ENCODE measurements at regions not wholly inside any gene's neighbourhood (a gene's known extent, or its start where the extent isn't known, plus 50 kb on each side); places are given as distances from the start of the nearest gene placed in this dataset.

DNA sequence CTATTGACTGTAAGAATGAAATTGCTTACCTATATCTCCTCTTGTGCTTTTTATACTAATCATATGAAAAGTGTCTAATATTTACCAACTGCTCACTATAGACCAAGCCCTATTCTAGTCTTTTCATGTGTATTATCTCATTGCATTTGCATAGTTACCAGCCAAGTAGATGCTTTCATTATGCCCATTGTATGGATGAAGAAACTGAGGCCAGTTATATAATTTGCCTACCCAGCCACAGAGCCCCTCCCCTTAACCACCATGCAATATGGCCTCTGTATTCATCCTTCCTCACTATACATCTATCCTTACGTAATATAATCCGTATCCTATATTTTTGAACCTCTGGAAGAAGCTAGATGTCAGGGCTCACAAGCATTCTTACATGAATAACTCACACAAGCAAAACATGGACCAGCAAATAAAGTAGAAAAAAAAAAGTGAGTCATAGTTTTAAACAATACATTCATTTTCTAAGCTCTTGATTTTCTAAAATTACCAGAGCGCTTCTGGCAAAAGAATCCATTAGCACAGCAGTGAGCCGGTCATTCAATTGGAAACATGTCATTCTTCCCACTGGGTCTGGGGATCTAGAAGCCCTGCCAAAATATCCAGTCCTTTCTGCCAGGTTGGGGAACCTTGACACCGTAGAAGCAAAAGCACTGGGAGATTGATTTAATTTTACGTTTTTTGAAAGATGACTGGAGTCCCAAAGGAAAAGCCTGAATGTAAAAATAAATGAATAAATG is 80.0 kb downstream of the C11orf91 start:
- no peak overlapping the region for H3K4me3 ChIP-seq
- H3K27me3 ChIP-seq = peaks cover 0 to 6% (median 0%) of the 10 kb centered on the region in 7 donors
- intact Hi-C loops (cut with DNase I) = no loop called here
- ATAC-seq (peak in 3 of 8 donors; percentile 28 to 39 (median 32)), DNase-seq (no peak)
- H3K36me3 ChIP-seq = no peaks in the 10 kb centered on the region
- H3K9me3 ChIP-seq = no peaks in the 10 kb centered on the region
- H3K4me1 ChIP-seq = peaks cover 0 to 9% (median 0%) of the 10 kb centered on the region in 9 donors
- WGBS, 2 donors = 65% methylated on average over 6 of the region's 6 CpGs
- no peak overlapping the region for H3K27ac ChIP-seq
- TF ChIP-seq, protein P1, sequence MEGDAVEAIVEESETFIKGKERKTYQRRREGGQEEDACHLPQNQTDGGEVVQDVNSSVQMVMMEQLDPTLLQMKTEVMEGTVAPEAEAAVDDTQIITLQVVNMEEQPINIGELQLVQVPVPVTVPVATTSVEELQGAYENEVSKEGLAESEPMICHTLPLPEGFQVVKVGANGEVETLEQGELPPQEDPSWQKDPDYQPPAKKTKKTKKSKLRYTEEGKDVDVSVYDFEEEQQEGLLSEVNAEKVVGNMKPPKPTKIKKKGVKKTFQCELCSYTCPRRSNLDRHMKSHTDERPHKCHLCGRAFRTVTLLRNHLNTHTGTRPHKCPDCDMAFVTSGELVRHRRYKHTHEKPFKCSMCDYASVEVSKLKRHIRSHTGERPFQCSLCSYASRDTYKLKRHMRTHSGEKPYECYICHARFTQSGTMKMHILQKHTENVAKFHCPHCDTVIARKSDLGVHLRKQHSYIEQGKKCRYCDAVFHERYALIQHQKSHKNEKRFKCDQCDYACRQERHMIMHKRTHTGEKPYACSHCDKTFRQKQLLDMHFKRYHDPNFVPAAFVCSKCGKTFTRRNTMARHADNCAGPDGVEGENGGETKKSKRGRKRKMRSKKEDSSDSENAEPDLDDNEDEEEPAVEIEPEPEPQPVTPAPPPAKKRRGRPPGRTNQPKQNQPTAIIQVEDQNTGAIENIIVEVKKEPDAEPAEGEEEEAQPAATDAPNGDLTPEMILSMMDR (IDR thresholded peaks at IDR 0.05) = no peak

DNA sequence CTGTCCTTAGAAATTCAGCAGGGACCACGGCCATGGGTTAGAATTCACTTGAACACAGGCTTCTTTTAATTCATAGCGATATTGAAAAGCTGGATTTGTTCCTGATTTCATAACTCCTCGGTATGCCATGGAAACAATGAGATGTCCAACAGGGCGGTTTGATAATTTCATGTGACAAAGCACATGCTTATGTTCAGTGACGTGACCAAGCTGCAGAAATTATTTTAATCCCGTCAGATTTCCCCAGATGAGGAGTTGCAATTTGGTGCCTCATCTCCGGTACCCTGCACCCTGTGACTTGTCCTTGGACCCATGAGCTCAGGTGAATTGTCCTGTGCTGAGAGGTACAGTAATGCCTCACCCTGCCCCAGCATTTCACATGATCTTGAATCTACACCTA is 81.7 kb downstream of the C11orf91 start:
- no peak for DNase-seq
- ATAC-seq = no peak
- Histone ChIP-seq H3K9me3 (no peaks in the 10 kb centered on the region), H3K36me3 (no peaks in the 10 kb centered on the region), H3K4me1 (peaks cover 0 to 9% (median 0%) of the 10 kb centered on the region in 9 donors), H3K4me3 (no peak overlapping the region), H3K27me3 (peaks cover 0 to 6% (median 0%) of the 10 kb centered on the region in 7 donors), H3K27ac (no peak overlapping the region)
- TF ChIP-seq, protein P1 (IDR thresholded peaks at IDR 0.05) = no peak
- WGBS, 2 donors = 87 to 89% methylated on average over 7 of the region's 7 CpGs
- intact Hi-C loops (cut with DNase I) = loop anchor here in 1 of 10 donors (10.0 kb wide), 1 partner anchor 56 kb away; no protein-coding TSS in a partner anchor

DNA sequence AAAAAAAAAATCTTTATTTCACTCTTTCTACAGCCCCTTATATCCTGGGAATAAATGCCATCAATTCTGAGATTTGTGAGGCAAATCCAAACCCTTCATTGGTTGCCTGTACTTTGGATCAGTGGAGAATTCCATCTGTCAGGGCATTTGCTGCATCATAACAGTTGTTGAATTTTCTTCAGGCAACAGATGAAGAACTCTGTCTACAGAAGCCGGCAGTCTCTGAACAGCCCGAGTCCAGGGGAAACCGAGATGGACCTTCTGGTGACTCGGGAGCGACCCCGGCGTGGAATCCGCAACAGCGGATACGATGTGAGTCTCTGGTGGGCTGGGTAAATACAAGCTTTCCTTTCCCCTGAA is 82.3 kb downstream of the C11orf91 start:
- ATAC-seq = no peak

DNA sequence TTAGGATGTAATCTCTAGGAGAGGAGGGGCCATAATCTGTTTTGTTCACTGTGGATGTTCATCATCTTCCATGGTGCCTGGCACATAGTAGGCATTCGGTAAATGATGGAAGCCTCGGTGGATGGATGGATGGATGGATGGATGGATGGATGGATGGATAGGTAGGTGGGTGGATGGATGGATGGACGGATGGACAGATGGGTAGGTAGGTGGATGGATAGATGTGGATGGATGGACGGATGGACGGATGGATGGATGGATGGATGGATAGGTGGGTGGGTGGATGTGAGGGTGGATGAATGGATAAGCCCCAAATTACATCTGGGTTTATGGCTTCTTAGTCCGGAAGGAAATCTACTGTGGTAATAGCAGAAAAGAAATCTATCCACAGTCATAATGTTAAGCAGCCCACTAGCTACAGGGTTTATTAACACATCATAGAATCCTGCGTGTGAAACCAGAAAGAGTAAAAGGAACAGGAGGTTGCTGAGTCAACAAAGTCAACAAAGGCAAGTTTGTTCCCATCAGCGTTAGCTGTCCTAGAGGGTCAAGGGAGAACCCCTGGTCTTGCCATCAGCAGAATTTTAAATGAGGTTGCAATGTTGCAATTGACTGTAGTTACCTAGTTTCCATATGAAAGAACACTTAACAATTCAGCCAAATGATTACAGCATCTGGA is 82.8 kb downstream of the C11orf91 start:
- Histone ChIP-seq H3K27me3 (peaks cover 0 to 6% (median 0%) of the 10 kb centered on the region in 7 donors), H3K36me3 (no peaks in the 10 kb centered on the region), H3K4me3 (no peak overlapping the region), H3K4me1 (peaks cover 0 to 9% (median 0%) of the 10 kb centered on the region in 9 donors), H3K9me3 (no peaks in the 10 kb centered on the region), H3K27ac (no peak overlapping the region)
- TF ChIP-seq, protein P1 (IDR thresholded peaks at IDR 0.05) = no peak
- intact Hi-C loops (cut with DNase I) = loop anchor here in 1 of 10 donors (10.0 kb wide), 1 partner anchor 57 kb away; no protein-coding TSS in a partner anchor
- ATAC-seq = no peak
- WGBS, 2 donors = 91 to 93% methylated on average over 8 of the region's 8 CpGs
- no peak for DNase-seq

More for the DNA sequence above, 82.3 kb downstream of the C11orf91 start:
- DNase-seq = no peak
- 89 to 91% methylated on average over 10 of the region's 10 CpGs for WGBS, 2 donors
- intact Hi-C loops (cut with DNase I) = loop anchor here in 1 of 10 donors (10.0 kb wide), 1 partner anchor 56 kb away; no protein-coding TSS in a partner anchor
- TF ChIP-seq, protein P1 (IDR thresholded peaks at IDR 0.05) = no peak
- no peak overlapping the region for H3K4me3 ChIP-seq
- peaks cover 0 to 6% (median 0%) of the 10 kb centered on the region in 7 donors for H3K27me3 ChIP-seq
- H3K9me3 ChIP-seq = no peaks in the 10 kb centered on the region
- H3K36me3 ChIP-seq = no peaks in the 10 kb centered on the region
- H3K4me1 ChIP-seq = peaks cover 0 to 9% (median 0%) of the 10 kb centered on the region in 9 donors
- no peak overlapping the region for H3K27ac ChIP-seq
